ENCODE measurements at regions not wholly inside any gene's neighbourhood (a gene's known extent, or its start where the extent isn't known, plus 50 kb on each side); places are given as distances from the start of the nearest gene placed in this dataset.
"Not testable (repeated sequence)": the region's sequence is repeated elsewhere in the genome, so short reads cannot be mapped to it uniquely, and the experiment has no call there.

GRCh38 chr6:7028963-7029362 is 78.8 kb upstream of the RREB1 start:
- not testable (repeated sequence) for DNase-seq

- DNase-seq, result not testable (repeated sequence)
These were observed 76.8 kb upstream of the RREB1 start for GRCh38 chr6:7030968-7031367.

GRCh38 chr6:7033202-7033601 is 74.6 kb upstream of the RREB1 start:
- no peak for DNase-seq

- no peak for DNase-seq
These were observed 73.7 kb upstream of the RREB1 start for GRCh38 chr6:7034055-7034454.

GRCh38 chr6:7035837-7036249 is 71.9 kb upstream of the RREB1 start:
- no peak for DNase-seq

- DNase-seq, result no peak
These were observed 66.2 kb upstream of the RREB1 start for GRCh38 chr6:7041511-7042026.

GRCh38 chr6:7042056-7042653 is 65.6 kb upstream of the RREB1 start:
- DNase-seq, result no peak

GRCh38 chr6:7042654-7043545 is 64.9 kb upstream of the RREB1 start:
- DNase-seq, result no peak

- DNase-seq, result no peak
These were observed 62.4 kb upstream of the RREB1 start for GRCh38 chr6:7045331-7045730.

- DNase-seq, result no peak
These were observed 62.0 kb upstream of the RREB1 start for GRCh38 chr6:7045746-7046145.

- DNase-seq, result no peak
These were observed 60.6 kb upstream of the RREB1 start for GRCh38 chr6:7047128-7047527.

GRCh38 chr6:7047966-7048365 is 59.8 kb upstream of the RREB1 start:
- DNase-seq, result no peak

GRCh38 chr6:7048894-7049293 is 58.9 kb upstream of the RREB1 start:
- no peak for DNase-seq

GRCh38 chr6:7050004-7050403 is 57.8 kb upstream of the RREB1 start:
- DNase-seq, result no peak

GRCh38 chr6:7050872-7051779 is 56.6 kb upstream of the RREB1 start:
- DNase-seq, result peak in 1 of 4 experiments; percentile 53

- peak; percentile 14 to 53 (median 32) for DNase-seq
These were observed 55.9 kb upstream of the RREB1 start for GRCh38 chr6:7051780-7052442.

GRCh38 chr6:7052443-7053011 is 55.2 kb upstream of the RREB1 start:
- DNase-seq, result peak in 1 of 4 experiments; percentile 15

GRCh38 chr6:7053125-7053774 is 54.5 kb upstream of the RREB1 start:
- no peak for DNase-seq

Measured in activated naive CD4-positive, alpha-beta T cell (primary cell).